ENCODE measurements at regions not wholly inside any gene's neighbourhood (a gene's known extent, or its start where the extent isn't known, plus 50 kb on each side); places are given as distances from the start of the nearest gene placed in this dataset.
"Not testable (repeated sequence)": the region's sequence is repeated elsewhere in the genome, so short reads cannot be mapped to it uniquely, and the experiment has no call there.

GRCh38 chrX:139026811-139027210 lies 315.3 kb upstream of the FGF13 start:
- no peak for DNase-seq (ENCODE audit: low spot score)

GRCh38 chrX:139026406-139026805 lies 314.9 kb upstream of the FGF13 start:
- DNase-seq (ENCODE audit: low spot score), result no peak

DNA sequence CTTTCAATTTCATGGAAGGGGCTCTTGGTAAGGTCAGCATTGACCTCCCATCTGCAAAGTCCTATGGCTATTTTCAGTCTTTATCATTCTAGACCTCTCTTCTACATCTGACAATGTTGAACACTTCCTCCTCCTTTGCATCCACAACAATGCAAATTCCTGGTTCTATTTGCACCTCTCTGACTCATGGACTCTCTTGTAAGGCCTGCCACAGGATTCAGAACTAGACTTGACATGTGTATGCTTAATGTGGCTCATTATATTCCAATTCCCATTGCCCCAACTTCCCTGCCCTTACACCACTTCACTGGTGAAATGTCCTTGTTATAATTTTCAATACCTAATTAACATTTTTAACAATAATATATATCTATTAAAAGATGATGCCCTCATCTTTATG lies 314.3 kb upstream of the FGF13 start:
- no peak for DNase-seq (ENCODE audit: low spot score)

DNA sequence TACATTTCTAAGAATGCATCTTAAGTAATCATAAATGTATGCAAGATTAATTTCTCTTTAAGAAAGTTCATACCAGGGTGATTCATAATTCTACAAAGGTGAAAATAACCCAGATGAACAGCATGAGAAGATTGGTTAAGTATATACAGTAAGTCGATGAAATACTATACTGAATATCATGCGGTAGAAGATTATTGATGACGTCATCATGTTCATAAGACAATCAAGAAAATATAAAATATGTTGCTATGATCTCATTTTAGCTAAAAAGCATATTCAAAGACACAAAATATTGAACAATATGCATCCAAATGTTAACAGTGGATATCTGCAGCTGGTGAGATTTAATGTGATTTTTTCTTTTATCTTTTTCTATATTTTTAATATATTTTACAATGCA lies 312.0 kb upstream of the FGF13 start:
- no peak for DNase-seq (ENCODE audit: low spot score)

DNA sequence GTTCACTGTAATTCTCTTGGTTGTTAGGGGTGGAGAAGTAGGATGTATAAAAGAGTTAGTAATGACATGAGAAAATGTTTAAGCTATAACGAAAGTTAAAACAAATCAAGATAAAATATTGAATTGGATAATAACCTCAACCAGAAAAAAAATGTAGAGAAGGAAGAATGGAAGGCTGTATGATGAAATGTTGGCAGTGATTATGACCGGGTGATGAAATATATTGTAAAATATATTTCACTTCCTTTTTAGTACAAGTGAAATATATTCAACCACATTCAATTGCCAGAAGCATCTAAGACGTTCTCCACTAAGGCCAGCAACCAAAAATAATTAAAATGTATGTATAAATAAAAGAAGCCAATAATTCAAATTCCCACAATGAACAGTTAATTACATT lies 309.3 kb upstream of the FGF13 start:
- DNase-seq (ENCODE audit: low spot score), result no peak

GRCh38 chrX:139018436-139018835 lies 306.9 kb upstream of the FGF13 start:
- no peak for DNase-seq (ENCODE audit: low spot score)

GRCh38 chrX:139015627-139016026 lies 304.1 kb upstream of the FGF13 start:
- no peak for DNase-seq (ENCODE audit: low spot score)

- no peak for DNase-seq (ENCODE audit: low spot score)
Measured at GRCh38 chrX:139008185-139008584, 296.7 kb upstream of the FGF13 start.

- DNase-seq (ENCODE audit: low spot score), result not testable (repeated sequence)
Measured at GRCh38 chrX:139003856-139004527, 292.5 kb upstream of the FGF13 start.

- DNase-seq (ENCODE audit: low spot score), result no peak
Measured at GRCh38 chrX:139002319-139002718, 290.8 kb upstream of the FGF13 start.

- DNase-seq (ENCODE audit: low spot score), result no peak
Measured at GRCh38 chrX:138996268-138996667, 284.8 kb upstream of the FGF13 start.

DNA sequence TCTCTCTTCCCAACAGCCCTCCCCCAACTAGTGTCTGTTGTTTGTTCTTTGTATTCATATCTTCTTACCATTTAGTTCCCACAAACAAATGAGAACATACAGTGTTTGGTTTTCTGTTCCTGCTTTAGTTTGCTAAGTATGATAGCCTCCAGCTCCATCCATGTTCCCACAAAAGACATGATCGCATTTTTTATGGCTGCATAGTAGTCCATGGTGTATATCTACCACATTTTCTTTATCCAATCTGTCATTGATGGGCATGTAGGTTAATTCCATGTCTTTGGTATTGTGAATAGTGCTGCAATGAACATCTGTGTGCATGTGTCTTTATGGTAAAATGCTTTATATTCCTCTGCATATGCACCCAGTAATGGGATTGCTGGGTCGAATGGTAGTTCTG lies 283.9 kb upstream of the FGF13 start:
- DNase-seq (ENCODE audit: low spot score), result no peak

- DNase-seq (ENCODE audit: low spot score), result not testable (repeated sequence)
Measured at GRCh38 chrX:138990425-138990824, 278.9 kb upstream of the FGF13 start.

DNA sequence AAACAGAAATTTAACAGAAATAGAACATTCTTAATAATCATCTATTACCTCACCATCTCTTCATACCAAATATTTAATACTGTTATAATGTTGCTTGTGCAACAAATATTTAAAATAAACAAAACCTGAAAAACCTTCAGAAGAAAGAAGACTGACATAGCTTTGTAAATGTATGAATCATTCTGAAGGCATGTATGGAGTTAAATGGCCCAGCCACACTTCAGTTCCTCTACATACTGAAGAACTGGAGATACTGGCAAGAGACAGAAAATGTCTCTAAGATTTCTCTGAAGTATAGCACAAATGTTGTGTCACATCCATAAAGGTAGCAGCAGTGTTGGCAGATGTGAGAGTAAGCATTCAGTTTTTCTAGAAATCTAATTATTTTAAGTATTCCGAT lies 275.3 kb upstream of the FGF13 start:
- DNase-seq (ENCODE audit: low spot score), result no peak

- DNase-seq (ENCODE audit: low spot score), result no peak
Measured at GRCh38 chrX:138986235-138986634, 274.7 kb upstream of the FGF13 start.

- DNase-seq (ENCODE audit: low spot score), result no peak
Measured at GRCh38 chrX:138982365-138982764, 270.8 kb upstream of the FGF13 start.

GRCh38 chrX:138964501-138964900 lies 253.0 kb upstream of the FGF13 start:
- no peak for DNase-seq (ENCODE audit: low spot score)

GRCh38 chrX:138962419-138962818 lies 250.9 kb upstream of the FGF13 start:
- DNase-seq (ENCODE audit: low spot score), result not testable (repeated sequence)

DNA sequence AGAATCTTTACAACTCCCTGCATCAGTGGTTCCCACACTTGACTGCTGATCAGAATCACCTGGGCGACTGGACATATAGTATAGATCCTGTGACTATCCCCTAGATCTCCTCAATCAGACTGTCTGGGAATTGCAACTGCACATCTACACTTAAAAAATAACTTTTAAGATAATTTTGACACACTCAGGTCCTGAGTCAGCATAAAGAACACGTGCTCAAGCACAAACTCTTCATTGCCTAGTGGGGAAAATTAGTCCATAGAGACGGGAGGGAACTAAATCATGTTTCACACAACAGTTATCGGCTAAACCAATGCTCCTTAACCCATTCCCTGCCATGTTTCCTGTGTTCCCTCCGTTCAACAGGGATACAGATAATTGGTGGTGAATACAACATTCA lies 243.5 kb upstream of the FGF13 start:
- DNase-seq (ENCODE audit: low spot score), result no peak

DNA sequence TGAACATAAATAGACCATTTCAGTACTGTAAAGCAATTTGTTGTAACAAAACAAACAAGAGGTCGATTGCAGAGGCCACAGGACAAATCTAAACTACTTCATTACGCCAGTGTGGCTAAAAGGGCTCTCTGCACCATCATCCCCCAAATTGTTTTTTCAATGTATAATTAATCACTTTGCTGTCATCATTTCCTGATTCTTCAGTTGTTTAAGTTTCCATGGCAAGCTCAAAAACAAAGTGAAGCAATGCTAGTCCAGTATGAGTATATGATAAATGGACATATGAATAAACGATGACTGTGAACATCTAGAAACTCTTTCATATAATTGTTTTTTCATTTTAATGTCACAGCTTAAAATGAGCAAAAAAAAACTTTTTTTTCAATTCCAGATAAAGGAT lies 235.4 kb upstream of the FGF13 start:
- no peak for DNase-seq (ENCODE audit: low spot score)

DNA sequence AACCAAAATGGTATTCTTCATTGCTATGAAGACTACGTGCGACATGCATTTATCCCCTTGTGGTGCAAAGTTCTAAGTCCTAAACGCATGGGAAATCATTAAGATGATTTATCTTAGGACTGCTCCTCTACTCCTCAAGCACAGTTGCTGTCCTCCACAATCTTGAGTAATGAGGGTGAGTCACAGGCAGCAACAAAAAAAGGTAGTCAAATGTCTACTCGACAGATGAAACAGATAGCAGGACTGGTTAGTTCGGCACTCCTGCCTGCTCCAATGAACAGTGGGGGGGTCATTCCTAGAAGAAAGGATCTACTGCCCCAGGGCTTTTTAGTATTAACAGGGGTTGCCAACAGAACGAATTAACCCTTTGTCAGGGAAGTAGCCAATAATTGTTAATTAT lies 233.7 kb upstream of the FGF13 start:
- DNase-seq (ENCODE audit: low spot score), result no peak

GRCh38 chrX:138939038-138939437 lies 227.5 kb upstream of the FGF13 start:
- no peak for DNase-seq (ENCODE audit: low spot score)

- no peak for DNase-seq (ENCODE audit: low spot score)
Measured at GRCh38 chrX:138938003-138938402, 226.5 kb upstream of the FGF13 start.

DNA sequence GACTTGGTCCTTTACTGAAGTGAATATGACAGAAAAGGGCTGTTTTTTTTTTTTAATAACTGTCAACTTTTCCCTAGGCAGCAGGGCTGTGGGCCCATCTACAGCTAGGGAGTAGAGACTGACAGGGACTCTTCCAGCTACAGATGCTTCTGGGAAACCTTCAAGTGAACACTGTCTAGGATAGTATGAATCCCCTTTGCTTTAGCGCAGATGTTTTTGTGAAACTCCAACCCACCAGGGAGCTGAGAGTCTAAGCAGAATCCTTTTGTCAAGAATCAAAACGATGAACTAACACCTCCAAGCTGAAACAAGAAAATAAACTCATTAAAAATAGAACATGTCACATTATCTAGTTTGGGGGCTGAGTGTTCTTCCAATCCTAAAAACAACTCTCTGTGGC lies 219.7 kb upstream of the FGF13 start:
- no peak for DNase-seq (ENCODE audit: low spot score)

DNA sequence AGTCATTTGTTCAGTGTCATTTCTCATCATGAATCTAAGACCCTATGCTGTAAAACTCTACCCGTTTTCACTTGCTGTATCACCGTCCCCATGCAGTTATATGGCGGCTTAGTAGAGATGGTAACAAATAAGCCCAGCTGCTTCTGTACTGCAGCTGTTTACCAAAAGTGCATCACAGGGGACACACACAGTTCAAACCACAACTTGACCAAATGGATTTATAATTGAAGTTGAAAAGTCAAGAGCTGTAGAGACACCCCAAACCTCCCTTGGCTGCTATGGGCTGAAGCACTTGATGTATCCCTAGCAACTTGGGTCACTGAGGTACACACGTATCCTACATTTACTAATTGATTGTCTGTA lies 219.0 kb upstream of the FGF13 start:
- DNase-seq (ENCODE audit: low spot score), result no peak

Measured in ecto neural progenitor cell (in vitro differentiated cells).